Neural progenitor cell (in vitro differentiated cells): ENCODE measurements at regions not wholly inside any gene's neighbourhood (a gene's known extent, or its start where the extent isn't known, plus 50 kb on each side); places are given as distances from the start of the nearest gene placed in this dataset.
"Not testable (repeated sequence)": the region's sequence is repeated elsewhere in the genome, so short reads cannot be mapped to it uniquely, and the experiment has no call there.

Experiments used
- DNase-seq: peaks from one replicate; pipeline ENCODE4 v3.0.0-alpha.2; 2016; ENCODE audit warnings: low spot score
- H2AFZ ChIP-seq: fragments of 200-600 bp; sonication (generic); replicated peaks from 2 replicates; pipeline ENCODE4 v1.6.1; 2016; ENCODE audit warnings: antibody characterized with exemption
- H3F3A ChIP-seq: fragments of 200-600 bp; sonication (generic); 2 replicates; pipeline ENCODE4 v1.6.1; 2016; ENCODE audit warnings: antibody characterized with exemption, low read depth
- H3K27ac ChIP-seq: fragments of 200-600 bp; sonication (generic); 2 replicates; pipeline ENCODE4 v1.5.1; 2016; ENCODE audit warnings: mild to moderate bottlenecking
- H3K27me3 ChIP-seq: fragments of 200-600 bp; sonication (generic); 2 replicates; pipeline ENCODE4 v1.6.1; 2016; ENCODE audit warnings: mild to moderate bottlenecking, moderate library complexity
- H3K36me3 ChIP-seq: fragments of 200-600 bp; sonication (generic); 2 replicates; pipeline ENCODE4 v1.5.1; 2016
- H3K4me1 ChIP-seq: fragments of 200-600 bp; sonication (generic); 2 replicates; pipeline ENCODE4 v1.6.1; 2016; ENCODE audit warnings: mixed run types
- H3K4me2 ChIP-seq: fragments of 200-600 bp; sonication (generic); 2 replicates; pipeline ENCODE4 v1.6.1; 2016
- H3K4me3 ChIP-seq: fragments of 200-600 bp; sonication (generic); 2 replicates; pipeline ENCODE4 v1.5.1; 2016
- H3K79me2 ChIP-seq: fragments of 200-600 bp; sonication (generic); 2 replicates; pipeline ENCODE4 v1.6.1; 2016; ENCODE audit warnings: low read depth
- H3K9ac ChIP-seq: fragments of 200-600 bp; sonication (generic); 2 replicates; pipeline ENCODE4 v1.6.1; 2016
- H3K9me3 ChIP-seq: fragments of 200-600 bp; sonication (generic); 2 replicates; pipeline ENCODE4 v1.5.1; 2016; ENCODE audit warnings: low read depth
- H4K20me1 ChIP-seq: fragments of 200-600 bp; sonication (generic); 2 replicates; pipeline ENCODE4 v1.6.1; 2016; ENCODE audit warnings: low read depth
- H3K27ac Mint-ChIP-seq: 3 replicates; pipeline ENCODE4 v1.8.0; 2021; ENCODE audit warnings: mixed read lengths
- H3K27me3 Mint-ChIP-seq: 2 replicates; pipeline ENCODE4 v1.8.0; 2022; ENCODE audit warnings: low read depth, mild to moderate bottlenecking, inconsistent platforms, moderate library complexity, mixed read lengths; ENCODE audit not compliant: insufficient read depth
- H3K36me3 Mint-ChIP-seq: 3 replicates; pipeline ENCODE4 v1.8.0; 2021; ENCODE audit warnings: mixed read lengths
- H3K4me1 Mint-ChIP-seq: 3 replicates; pipeline ENCODE4 v1.8.0; 2021; ENCODE audit warnings: mixed read lengths
- H3K4me3 Mint-ChIP-seq: 3 replicates; pipeline ENCODE4 v1.8.0; 2021; ENCODE audit warnings: mild to moderate bottlenecking, moderate library complexity, mixed read lengths
- H3K9me3 Mint-ChIP-seq: 3 replicates; pipeline ENCODE4 v1.8.0; 2020; ENCODE audit warnings: mixed read lengths
- CTCF ChIP-seq: fragments of 200-600 bp; sonication (generic); IDR thresholded peaks from 2 replicates; pipeline ENCODE4 v1.5.1; 2017; ENCODE audit warnings: antibody characterized with exemption, mild to moderate bottlenecking
- EZH2 ChIP-seq: fragments of 200-600 bp; sonication (generic); IDR thresholded peaks from 2 replicates; pipeline ENCODE4 v1.6.1; 2017; ENCODE audit warnings: antibody characterized with exemption, mild to moderate bottlenecking, moderate library complexity
- EZH2phosphoT487 ChIP-seq: fragments of 200-600 bp; sonication (generic); IDR thresholded peaks from 2 replicates; pipeline ENCODE4 v1.6.1; 2017; ENCODE audit warnings: antibody characterized with exemption

GRCh38 chr2:228768818-228769217 lies 502.3 kb downstream of the PID1 start:
- Mint-ChIP-seq H3K27ac (no peak overlapping the region), H3K9me3 (no peaks in the 10 kb centered on the region), H3K36me3 (no peaks in the 10 kb centered on the region), H3K4me1 (peaks cover 2% of the 10 kb centered on the region), H3K4me3 (no peak overlapping the region), H3K27me3 (peaks cover 12% of the 10 kb centered on the region)
- Histone ChIP-seq H3K9me3 (no peaks in the 10 kb centered on the region), H3K27me3 (peaks cover 87% of the 10 kb centered on the region), H3F3A (no peaks in the 10 kb centered on the region), H2AFZ (no peak overlapping the region), H3K4me1 (no peaks in the 10 kb centered on the region), H3K4me3 (no peak overlapping the region), H3K4me2 (no peak overlapping the region), H3K36me3 (no peaks in the 10 kb centered on the region), H3K79me2 (no peaks in the 10 kb centered on the region), H3K27ac (no peak overlapping the region), H3K9ac (no peak overlapping the region), H4K20me1 (peaks cover 4% of the 10 kb centered on the region)
- no peak for TF ChIP-seq CTCF
- no peak for TF ChIP-seq EZH2
- TF ChIP-seq EZH2phosphoT487, result no peak
- DNase-seq, result no peak

GRCh38 chr2:228768141-228768540 lies 502.9 kb downstream of the PID1 start:
- not testable (repeated sequence) for H4K20me1 ChIP-seq, H2AFZ ChIP-seq, H3K79me2 ChIP-seq, H3K9me3 Mint-ChIP-seq, H3K27ac Mint-ChIP-seq, H3K9me3 ChIP-seq, H3K36me3 Mint-ChIP-seq, H3K4me3 Mint-ChIP-seq, H3K9ac ChIP-seq, DNase-seq, H3F3A ChIP-seq, H3K4me1 Mint-ChIP-seq, H3K4me1 ChIP-seq, H3K36me3 ChIP-seq, H3K27ac ChIP-seq, H3K4me2 ChIP-seq, H3K4me3 ChIP-seq
- peaks cover 87% of the 10 kb centered on the region for H3K27me3 ChIP-seq
- peaks cover 12% of the 10 kb centered on the region for H3K27me3 Mint-ChIP-seq

- peaks cover 12% of the 10 kb centered on the region for H3K4me1 Mint-ChIP-seq
- Histone ChIP-seq H3K27me3 (peaks cover 91% of the 10 kb centered on the region), H3K36me3 (no peaks in the 10 kb centered on the region), H3K9ac (no peak overlapping the region), H3K4me2 (no peak overlapping the region), H3K27ac (no peak overlapping the region), H3K79me2 (no peaks in the 10 kb centered on the region), H4K20me1 (peaks cover 4% of the 10 kb centered on the region), H2AFZ (no peak overlapping the region), H3K4me1 (no peaks in the 10 kb centered on the region), H3K4me3 (no peak overlapping the region), H3F3A (peaks cover 4% of the 10 kb centered on the region), H3K9me3 (no peaks in the 10 kb centered on the region)
- H3K27me3 Mint-ChIP-seq, result peaks cover 12% of the 10 kb centered on the region
- no peak overlapping the region for H3K27ac Mint-ChIP-seq
- no peak for TF ChIP-seq EZH2phosphoT487
- TF ChIP-seq EZH2, result no peak
- no peak for TF ChIP-seq CTCF
- no peaks in the 10 kb centered on the region for H3K9me3 Mint-ChIP-seq
- no peak overlapping the region for H3K4me3 Mint-ChIP-seq
- no peak for DNase-seq
- H3K36me3 Mint-ChIP-seq, result no peaks in the 10 kb centered on the region
Observed at GRCh38 chr2:228767196-228767595, 503.9 kb downstream of the PID1 start.

- H3K79me2 ChIP-seq, result no peaks in the 10 kb centered on the region
- H3K4me3 ChIP-seq, result no peak overlapping the region
- peaks cover 12% of the 10 kb centered on the region for H3K27me3 Mint-ChIP-seq
- H3F3A ChIP-seq, result peaks cover 4% of the 10 kb centered on the region
- no peak overlapping the region for H3K4me3 Mint-ChIP-seq
- H2AFZ ChIP-seq, result no peak overlapping the region
- TF ChIP-seq CTCF (no peak), EZH2phosphoT487 (peak; percentile 100), EZH2 (no peak)
- no peak overlapping the region for H3K27ac ChIP-seq
- no peak overlapping the region for H3K27ac Mint-ChIP-seq
- H3K4me1 ChIP-seq, result no peaks in the 10 kb centered on the region
- peaks cover 12% of the 10 kb centered on the region for H3K4me1 Mint-ChIP-seq
- no peak overlapping the region for H3K9ac ChIP-seq
- H3K9me3 ChIP-seq, result no peaks in the 10 kb centered on the region
- H3K36me3 ChIP-seq, result no peaks in the 10 kb centered on the region
- H3K9me3 Mint-ChIP-seq, result no peaks in the 10 kb centered on the region
- DNase-seq, result peak; percentile 80
- H4K20me1 ChIP-seq, result peaks cover 4% of the 10 kb centered on the region
- H3K4me2 ChIP-seq, result no peak overlapping the region
- no peaks in the 10 kb centered on the region for H3K36me3 Mint-ChIP-seq
- H3K27me3 ChIP-seq, result peaks cover 69% of the 10 kb centered on the region
Observed at GRCh38 chr2:228763379-228763981, 507.6 kb downstream of the PID1 start.
